GM23338 (cell line): ENCODE measurements at regions not wholly inside any gene's neighbourhood (a gene's known extent, or its start where the extent isn't known, plus 50 kb on each side); places are given as distances from the start of the nearest gene placed in this dataset.

ENCODE experiments used
- CREB1 ChIP-seq: fragments of 250-450 bp; sonication (Bioruptor Pico); IDR thresholded peaks from 2 replicates; pipeline ENCODE4 v1.5.0; 2020; ENCODE audit warnings: low read depth, mild to moderate bottlenecking, moderate library complexity
- CTCF ChIP-seq, 2 experiments: fragments of 200-600 bp in 1 of 2; sonication (generic) in 1 of 2; conservative IDR thresholded peaks; 2 replicates each; pipeline versions ENCODE4 v1.5.1 to v1.6.1; 2016 to 2017; ENCODE audit warnings: antibody characterized with exemption in 2 of 2, low read depth in 2 of 2, mild to moderate bottlenecking in 2 of 2, moderate library complexity in 1 of 2
- ETS1 ChIP-seq: IDR thresholded peaks from 2 replicates; pipeline ENCODE4 v1.6.1; 2016; ENCODE audit warnings: antibody characterized with exemption
- EZH2 ChIP-seq: fragments of 200-600 bp; sonication (generic); IDR thresholded peaks from one replicate; pipeline ENCODE4 v1.8.0; 2017; ENCODE audit warnings: antibody characterized with exemption, mild to moderate bottlenecking, low read depth; ENCODE audit not compliant: unreplicated experiment
- EZH2phosphoT487 ChIP-seq: fragments of 200-600 bp; sonication (generic); IDR thresholded peaks from one replicate; pipeline ENCODE4 v1.8.1; 2018; ENCODE audit warnings: antibody characterized with exemption; ENCODE audit not compliant: unreplicated experiment
- JUNB ChIP-seq: IDR thresholded peaks from one replicate; pipeline ENCODE4 v1.6.1; 2016; ENCODE audit warnings: antibody characterized with exemption; ENCODE audit not compliant: unreplicated experiment
- POLR2AphosphoS5 ChIP-seq: IDR thresholded peaks from 2 replicates; pipeline ENCODE4 v1.6.1; 2016; ENCODE audit warnings: antibody characterized with exemption, low read depth
- REST ChIP-seq: IDR thresholded peaks from one replicate; pipeline ENCODE4 v1.6.1; 2018; ENCODE audit warnings: antibody characterized with exemption; ENCODE audit not compliant: unreplicated experiment
- STAT1 ChIP-seq: IDR thresholded peaks from one replicate; pipeline ENCODE4 v1.6.1; 2016; ENCODE audit warnings: antibody characterized with exemption; ENCODE audit not compliant: unreplicated experiment
- ZNF114 ChIP-seq: fragments of 250-450 bp; sonication (Bioruptor Pico); IDR thresholded peaks from 2 replicates; pipeline ENCODE4 v1.5.0; 2020; ENCODE audit warnings: mild to moderate bottlenecking, moderate library complexity
- ZNF331 ChIP-seq: fragments of 250-450 bp; sonication (Bioruptor Pico); IDR thresholded peaks from 2 replicates; pipeline ENCODE4 v1.5.0; 2020; ENCODE audit warnings: low read depth, mild to moderate bottlenecking, moderate library complexity
- ZNF462 ChIP-seq: fragments of 250-450 bp; sonication (Bioruptor Pico); IDR thresholded peaks from 2 replicates; pipeline ENCODE4 v1.5.0; 2020; ENCODE audit warnings: mild to moderate bottlenecking, moderate library complexity

GRCh38 chr10:3425716-3426115 is 253.1 kb upstream of the PITRM1 start:
- TF ChIP-seq CTCF (conservative IDR thresholded peaks at IDR 0.05; ENCODE audit: low read depth in 2 of 2) (no peak), CREB1 (CRISPR knock-in tag) (no peak), POLR2AphosphoS5 (no peak), REST (no peak), EZH2 (no peak), EZH2phosphoT487 (no peak), ETS1 (no peak), STAT1 (no peak), JUNB (no peak), ZNF331 (CRISPR knock-in tag) (no peak), ZNF462 (CRISPR knock-in tag) (no peak), ZNF114 (CRISPR knock-in tag) (no peak)
